MCF 10A (cell line): ENCODE measurements at regions not wholly inside any gene's neighbourhood (a gene's known extent, or its start where the extent isn't known, plus 50 kb on each side); places are given as distances from the start of the nearest gene placed in this dataset.
A peak's percentile ranks its signal among the peaks of the same experiment; 100 is the strongest.

ENCODE experiments used
- BruUV-seq: library from RNA; stranded (reverse); fragments of 400-500 nt; replicated peaks from 2 replicates; lab custom pipeline; 2021; lab: Mats Ljungman, UMichigan
- CTCF ChIA-PET: fragments of 300-600 bp; sonication (Branson Sonifier 250); formaldehyde crosslinking; extraction: SDS; loops from one replicate; lab custom pipeline; 2021; ENCODE audit warnings: antibody characterized with exemption, inconsistent platforms; lab: Yijun Ruan, JAX
- POLR2A ChIA-PET: fragments of 300-600, 350-650 bp; sonication (Branson Sonifier 250); formaldehyde crosslinking; extraction: SDS; loops from one replicate; lab custom pipeline; 2020; ENCODE audit warnings: antibody characterized with exemption, inconsistent platforms; lab: Yijun Ruan, JAX
- DNase-seq: peaks from one replicate; pipeline ENCODE4 v3.0.0-alpha.2; 2018; ENCODE audit not compliant: unreplicated experiment
- H3K27ac Mint-ChIP-seq: one replicate; pipeline ENCODE4 v1.8.0; 2022; ENCODE audit warnings: mild to moderate bottlenecking, low read depth, mixed read lengths; ENCODE audit not compliant: unreplicated experiment
- H3K27me3 Mint-ChIP-seq: one replicate; pipeline ENCODE4 v1.8.0; 2022; ENCODE audit warnings: mixed read lengths; ENCODE audit not compliant: insufficient read depth, unreplicated experiment
- H3K36me3 Mint-ChIP-seq: one replicate; pipeline ENCODE4 v1.8.0; 2022; ENCODE audit warnings: mild to moderate bottlenecking, moderate library complexity, mixed read lengths; ENCODE audit not compliant: insufficient read depth, unreplicated experiment
- H3K4me1 Mint-ChIP-seq: one replicate; pipeline ENCODE4 v1.8.0; 2022; ENCODE audit warnings: mixed read lengths; ENCODE audit not compliant: insufficient read depth, unreplicated experiment
- H3K4me3 Mint-ChIP-seq: one replicate; pipeline ENCODE4 v1.8.0; 2022; ENCODE audit warnings: mild to moderate bottlenecking, moderate library complexity, mixed read lengths; ENCODE audit not compliant: unreplicated experiment
- H3K9me3 Mint-ChIP-seq: one replicate; pipeline ENCODE4 v1.8.0; 2022; ENCODE audit warnings: mixed read lengths; ENCODE audit not compliant: unreplicated experiment
- CTCF ChIP-seq: fragments of 200-600 bp; IDR thresholded peaks from one replicate; pipeline ENCODE4 v1.8.0; 2022; ENCODE audit warnings: antibody characterized with exemption, mild to moderate bottlenecking; ENCODE audit not compliant: unreplicated experiment
- intact Hi-C: fragments of 100-400 bp; cut with micrococcal nuclease; formaldehyde crosslinking; loops from 2 replicates; pipeline ENCODE4 v1.14.1; 2022

- no peaks in the 10 kb centered on the region for H3K9me3 Mint-ChIP-seq
- intact Hi-C loops: no loop called here
- DNase-seq: no peak
- no peak for TF ChIP-seq CTCF
- no peak overlapping the region for H3K4me3 Mint-ChIP-seq
- ChIA-PET CTCF (no interaction called here), POLR2A (no interaction called here)
- no peaks in the 10 kb centered on the region for H3K36me3 Mint-ChIP-seq
- no TSS peak for BruUV-seq
- H3K4me1 Mint-ChIP-seq: peaks cover 6% of the 10 kb centered on the region
- no peak overlapping the region for H3K27ac Mint-ChIP-seq
- H3K27me3 Mint-ChIP-seq: no peaks in the 10 kb centered on the region
Observed at GRCh38 chr11:91688672-91689071, 535.9 kb upstream of the FAT3 start.

GRCh38 chr11:91686700-91687099 lies 537.9 kb upstream of the FAT3 start:
- intact Hi-C loops: no loop called here
- ChIA-PET POLR2A (no interaction called here), CTCF (no interaction called here)
- BruUV-seq: no TSS peak
- no peaks in the 10 kb centered on the region for H3K27me3 Mint-ChIP-seq
- H3K4me1 Mint-ChIP-seq: peaks cover 6% of the 10 kb centered on the region
- no peak overlapping the region for H3K4me3 Mint-ChIP-seq
- peak; percentile 51 for DNase-seq
- H3K36me3 Mint-ChIP-seq: no peaks in the 10 kb centered on the region
- no peak for TF ChIP-seq CTCF
- no peaks in the 10 kb centered on the region for H3K9me3 Mint-ChIP-seq
- peak overlapping the region; percentile 5 for H3K27ac Mint-ChIP-seq

- TF ChIP-seq CTCF: no peak
- CTCF ChIA-PET: no interaction called here
- Mint-ChIP-seq H3K9me3 (no peaks in the 10 kb centered on the region), H3K27ac (no peak overlapping the region), H3K27me3 (no peaks in the 10 kb centered on the region), H3K4me3 (no peak overlapping the region), H3K36me3 (no peaks in the 10 kb centered on the region), H3K4me1 (peaks cover 6% of the 10 kb centered on the region)
- BruUV-seq: no TSS peak
- DNase-seq: no peak
- POLR2A ChIA-PET: no interaction called here
- intact Hi-C loops: no loop called here
Observed at GRCh38 chr11:91686281-91686680, 538.3 kb upstream of the FAT3 start.

- BruUV-seq: no TSS peak
- DNase-seq: no peak
- Mint-ChIP-seq H3K27me3 (no peaks in the 10 kb centered on the region), H3K9me3 (peaks cover 8% of the 10 kb centered on the region), H3K4me3 (no peak overlapping the region), H3K36me3 (no peaks in the 10 kb centered on the region), H3K27ac (no peak overlapping the region), H3K4me1 (no peaks in the 10 kb centered on the region)
- intact Hi-C loops: no loop called here
- ChIA-PET POLR2A (no interaction called here), CTCF (interaction anchor here (0.5 to 0.8 kb wide), 2 partner anchors 48 to 1078 kb away, joined by 3 to 4 read pairs; no protein-coding TSS in a partner anchor)
- TF ChIP-seq CTCF: no peak
Observed at GRCh38 chr11:91673705-91674104, 550.9 kb upstream of the FAT3 start.
